ENCODE measurements at regions not wholly inside any gene's neighbourhood (a gene's known extent, or its start where the extent isn't known, plus 50 kb on each side); places are given as distances from the start of the nearest gene placed in this dataset.

- CTCF ChIA-PET: interaction anchor here (1.3 kb wide), 1 partner anchor 934 kb away, joined by 3 read pairs; no protein-coding TSS in a partner anchor
- no peak for DNase-seq (ENCODE audit: low read depth, low spot score)
Observed at GRCh38 chr1:219317762-219318353, 144.2 kb downstream of the LYPLAL1 start.

GRCh38 chr1:219316066-219316465 is 142.4 kb downstream of the LYPLAL1 start:
- ChIA-PET POLR2A (no interaction called here), CTCF (no interaction called here)

More at GRCh38 chr1:219317762-219318353, 144.2 kb downstream of the LYPLAL1 start:
- TF ChIP-seq CTCF (IDR thresholded peaks at IDR 0.05; ENCODE audit: insufficient read depth, low read length, missing control alignments): peak; percentile 22
- POLR2A ChIA-PET: no interaction called here
- H3K4me3 ChIP-seq (ENCODE audit: low read depth, low read length): no peak overlapping the region

GRCh38 chr1:219313961-219314360 is 140.3 kb downstream of the LYPLAL1 start:
- no peak for DNase-seq (ENCODE audit: low read depth, low spot score)
- H3K4me3 ChIP-seq (ENCODE audit: low read depth, low read length): no peak overlapping the region
- no peak for TF ChIP-seq CTCF (IDR thresholded peaks at IDR 0.05; ENCODE audit: insufficient read depth, low read length, missing control alignments)
- CTCF ChIA-PET: interaction anchor here (1.3 kb wide), 1 partner anchor 14 kb away, joined by 3 read pairs; no protein-coding TSS in a partner anchor
- POLR2A ChIA-PET: no interaction called here

More at GRCh38 chr1:219316066-219316465, 142.4 kb downstream of the LYPLAL1 start:
- H3K4me3 ChIP-seq (ENCODE audit: low read depth, low read length): no peak overlapping the region
- no peak for TF ChIP-seq CTCF (IDR thresholded peaks at IDR 0.05; ENCODE audit: insufficient read depth, low read length, missing control alignments)
- DNase-seq (ENCODE audit: low read depth, low spot score): no peak

- H3K4me3 ChIP-seq (ENCODE audit: low read depth, low read length): no peak overlapping the region
- DNase-seq (ENCODE audit: low read depth, low spot score): no peak
- TF ChIP-seq CTCF (IDR thresholded peaks at IDR 0.05; ENCODE audit: insufficient read depth, low read length, missing control alignments): no peak
- ChIA-PET CTCF (interaction anchor here (1.3 kb wide), 1 partner anchor 13 kb away, joined by 3 read pairs; no protein-coding TSS in a partner anchor), POLR2A (interaction anchor here (0.7 kb wide), 1 partner anchor 12 kb away, joined by 3 read pairs; no protein-coding TSS in a partner anchor)
Observed at GRCh38 chr1:219312967-219313366, 139.3 kb downstream of the LYPLAL1 start.

- TF ChIP-seq CTCF (IDR thresholded peaks at IDR 0.05; ENCODE audit: insufficient read depth, low read length, missing control alignments): no peak
- POLR2A ChIA-PET: no interaction called here
- DNase-seq (ENCODE audit: low read depth, low spot score): no peak
- CTCF ChIA-PET: no interaction called here
- H3K4me3 ChIP-seq (ENCODE audit: low read depth, low read length): no peak overlapping the region
Observed at GRCh38 chr1:219310181-219310728, 136.6 kb downstream of the LYPLAL1 start.

GRCh38 chr1:219308367-219308766 is 134.7 kb downstream of the LYPLAL1 start:
- ChIA-PET CTCF (no interaction called here), POLR2A (no interaction called here)
- no peak for TF ChIP-seq CTCF (IDR thresholded peaks at IDR 0.05; ENCODE audit: insufficient read depth, low read length, missing control alignments)
- H3K4me3 ChIP-seq (ENCODE audit: low read depth, low read length): no peak overlapping the region
- no peak for DNase-seq (ENCODE audit: low read depth, low spot score)
